Stimulated activated CD4-positive, alpha-beta T cell treated with anti-CD3 and anti-CD28 coated beads, Interleukin-15, amount 100 ng/mL, for 1 hour (primary cell): ENCODE measurements at regions not wholly inside any gene's neighbourhood (a gene's known extent, or its start where the extent isn't known, plus 50 kb on each side); places are given as distances from the start of the nearest gene placed in this dataset.

ENCODE experiments used
- DNase-seq, 2 donors: peaks; one replicate each; pipeline ENCODE4 v3.0.0-alpha.2; 2020; ENCODE audit warnings: low read depth in 1 of 2, low spot score in 1 of 2

DNA sequence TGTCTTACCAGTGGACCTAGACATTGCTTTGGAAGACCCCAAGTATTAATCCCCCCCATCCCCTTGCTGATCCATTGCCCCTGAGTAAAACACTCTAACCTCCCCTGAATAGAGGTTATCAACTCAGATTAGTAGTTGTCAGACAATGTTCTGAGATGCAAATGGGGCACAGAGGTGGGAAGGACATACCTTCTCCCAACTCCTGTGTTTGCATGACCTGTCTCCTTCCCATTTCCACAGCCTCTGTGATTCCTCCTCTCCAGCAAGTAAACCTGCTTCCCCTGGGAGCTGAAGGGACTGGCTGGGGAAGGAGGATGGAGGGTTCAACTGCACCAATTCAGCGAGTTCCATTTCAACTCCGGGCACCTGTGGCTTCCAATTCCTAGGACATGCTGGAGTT, 199.8 kb upstream of the SASH1 start:
- DNase-seq = no peak

DNA sequence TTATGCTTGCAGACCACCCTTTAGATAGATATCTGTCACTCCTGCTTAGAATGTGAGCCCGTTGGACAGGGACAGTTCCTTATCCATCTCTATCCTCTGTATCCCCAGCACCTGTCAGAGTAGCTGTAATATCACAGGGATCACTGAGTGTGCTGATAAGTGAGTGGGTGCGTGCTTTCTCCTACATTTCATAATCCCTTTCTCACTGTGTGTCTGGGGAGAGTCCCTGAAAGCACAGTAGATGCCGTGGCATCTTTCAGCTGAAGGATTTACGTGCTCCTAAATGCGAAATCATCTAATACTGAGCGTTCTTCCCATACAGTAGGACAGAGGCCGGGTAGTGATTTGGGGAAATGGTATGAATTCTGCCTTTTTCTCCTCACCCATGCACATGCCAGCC, 198.9 kb upstream of the SASH1 start:
- no peak for DNase-seq

DNA sequence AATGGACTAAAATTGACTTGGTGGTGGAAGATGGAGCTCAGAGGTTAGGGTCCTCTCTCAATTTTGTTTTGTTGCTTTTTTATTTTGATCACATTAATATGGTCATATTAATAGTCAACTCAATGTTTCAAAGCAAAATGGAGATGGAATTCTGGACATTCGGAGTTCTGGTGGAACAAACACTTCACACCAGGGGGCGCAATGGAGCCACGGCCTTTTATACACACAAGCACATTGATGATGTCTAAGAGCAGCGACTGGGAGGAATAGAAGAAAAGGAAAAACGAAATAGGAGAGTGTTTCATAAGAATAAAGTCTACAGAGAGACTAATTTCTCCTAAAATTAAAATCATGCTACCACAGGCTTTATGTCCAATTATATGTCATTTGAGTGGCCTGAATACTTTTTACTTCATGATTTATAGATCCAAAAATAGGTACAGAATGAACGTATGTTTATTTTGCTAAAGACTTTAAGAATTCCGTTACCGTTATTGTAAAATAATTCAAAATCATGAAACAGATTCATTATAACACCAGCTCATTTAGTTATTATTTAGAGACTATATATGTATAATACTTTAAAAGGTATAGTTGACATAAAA, 197.6 kb upstream of the SASH1 start:
- DNase-seq = peak in 1 of 2 donors; percentile 52

DNA sequence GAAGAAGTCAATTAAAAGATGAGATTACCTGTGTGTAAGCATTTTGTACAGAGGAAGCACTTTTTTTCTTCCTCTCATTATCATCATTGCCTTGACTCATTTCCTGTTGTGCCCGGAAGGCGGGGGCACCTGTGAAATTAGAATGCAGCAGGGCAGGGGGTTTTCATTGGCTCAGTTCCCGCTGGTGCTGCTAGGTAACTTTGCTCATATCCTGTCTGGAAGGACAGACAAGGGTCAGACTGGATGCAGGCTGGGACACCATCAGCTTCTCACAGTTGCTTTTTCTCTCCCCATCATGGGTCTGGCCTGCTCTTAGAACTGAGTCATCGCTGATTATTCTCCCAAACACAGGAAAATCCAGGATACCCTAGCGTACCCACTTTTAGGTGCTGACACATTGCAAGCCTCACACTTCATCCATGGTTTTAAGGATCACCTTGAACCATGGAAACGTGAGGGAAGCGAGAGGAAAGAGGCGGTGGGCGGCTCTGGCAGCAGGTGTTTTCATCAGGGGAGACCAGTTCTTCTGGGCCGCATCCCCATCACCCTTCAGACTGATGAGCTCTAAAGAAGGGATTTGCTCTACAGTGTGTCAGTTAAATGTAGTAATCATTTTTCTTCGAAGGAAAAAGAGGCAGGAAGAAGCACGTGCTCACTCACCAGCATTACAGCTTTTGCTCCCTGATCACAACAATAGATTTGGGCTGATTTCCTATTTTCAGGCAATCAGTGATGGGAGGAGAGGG, 195.7 kb upstream of the SASH1 start:
- DNase-seq = peak in 1 of 2 donors; percentile 38

DNA sequence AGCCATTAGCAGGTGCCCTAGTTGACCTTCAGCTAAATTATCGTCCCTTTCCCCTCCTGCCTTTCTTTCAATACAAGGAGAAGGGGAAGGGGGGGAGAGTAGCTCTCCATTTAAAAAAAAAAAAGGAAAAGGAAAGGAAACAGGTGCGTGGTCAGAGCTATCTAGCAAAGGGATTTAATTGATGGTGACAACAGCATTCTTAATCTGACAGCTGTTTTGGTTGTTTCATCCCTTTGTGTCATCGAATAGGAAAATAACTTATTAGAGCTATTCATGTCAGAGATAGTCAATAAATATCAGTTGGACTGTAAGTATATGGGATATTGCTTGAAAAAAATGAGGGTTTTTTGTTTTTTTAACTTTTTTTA, 195.2 kb upstream of the SASH1 start:
- no peak for DNase-seq

DNA sequence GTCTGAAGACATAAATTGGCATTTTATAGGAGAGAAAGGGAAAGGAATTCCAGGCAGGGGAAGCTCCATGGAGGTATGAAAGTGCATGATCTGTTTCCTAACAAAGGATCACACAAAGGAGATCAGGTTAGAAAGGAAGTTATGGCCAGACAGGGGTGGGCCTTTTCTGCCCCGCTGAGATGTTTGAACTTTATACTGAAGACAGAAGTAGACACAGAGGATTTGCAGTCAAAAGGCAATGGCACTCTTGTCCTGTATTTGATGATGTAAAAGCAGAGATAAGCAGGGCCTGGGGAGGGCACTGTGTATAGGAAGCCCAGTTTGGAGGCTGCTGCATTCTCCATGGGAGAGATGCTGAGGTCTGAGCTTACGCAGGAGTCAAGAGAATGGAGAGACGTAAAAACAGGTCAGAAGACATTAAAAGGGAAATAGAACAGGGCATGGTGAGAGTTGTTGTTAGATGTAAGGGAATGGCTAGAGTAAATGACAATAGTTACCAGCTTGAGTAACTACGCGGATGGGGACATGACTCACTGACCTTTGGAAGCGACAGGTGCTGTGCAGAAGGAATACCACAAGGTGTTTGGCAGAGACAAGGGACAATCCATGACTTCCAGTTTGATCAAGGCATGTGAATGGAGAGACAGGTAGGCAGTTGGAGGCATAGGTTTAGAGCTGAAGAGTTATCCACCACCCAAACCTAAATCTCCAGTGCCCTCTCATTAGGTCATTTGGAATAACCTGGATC, 190.6 kb upstream of the SASH1 start:
- no peak for DNase-seq

DNA sequence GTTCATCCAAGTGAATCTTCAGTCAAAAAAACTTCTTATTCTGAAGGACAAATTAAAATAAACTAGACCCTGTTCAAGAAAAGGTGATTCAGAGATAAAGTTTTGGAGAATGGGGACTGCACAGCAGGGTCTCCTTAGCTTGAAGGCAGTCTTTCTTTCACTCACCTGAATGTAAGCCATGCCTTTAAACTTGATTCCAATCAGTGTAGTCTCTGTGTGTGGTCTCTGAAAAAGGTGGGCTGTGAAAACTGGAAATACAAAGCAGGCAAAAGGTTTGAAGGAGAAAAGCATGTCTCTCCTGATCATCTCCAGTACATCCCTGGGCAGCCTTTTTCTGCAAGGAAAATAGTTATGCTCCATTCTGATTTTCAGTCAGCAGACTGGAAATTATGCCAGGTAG, 188.0 kb upstream of the SASH1 start:
- no peak for DNase-seq

DNA sequence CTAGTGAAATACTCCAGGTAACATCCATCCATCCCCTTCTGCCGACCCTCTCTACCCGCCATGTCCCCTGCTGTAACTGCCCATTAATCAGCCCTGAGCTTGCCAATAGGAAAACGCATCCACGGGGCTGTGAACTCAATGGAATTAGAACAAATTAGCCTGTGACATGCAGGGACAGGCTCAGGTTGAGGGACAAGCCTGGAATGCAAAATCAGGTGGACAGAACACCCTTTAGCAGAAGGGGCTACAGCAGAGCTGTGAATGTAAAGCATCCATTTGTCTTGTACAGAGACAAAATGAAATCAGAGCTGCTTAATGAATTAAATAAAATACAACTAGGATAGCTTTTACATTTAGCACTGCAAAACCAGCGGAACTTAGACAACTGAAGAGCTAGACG, 187.3 kb upstream of the SASH1 start:
- DNase-seq = no peak

DNA sequence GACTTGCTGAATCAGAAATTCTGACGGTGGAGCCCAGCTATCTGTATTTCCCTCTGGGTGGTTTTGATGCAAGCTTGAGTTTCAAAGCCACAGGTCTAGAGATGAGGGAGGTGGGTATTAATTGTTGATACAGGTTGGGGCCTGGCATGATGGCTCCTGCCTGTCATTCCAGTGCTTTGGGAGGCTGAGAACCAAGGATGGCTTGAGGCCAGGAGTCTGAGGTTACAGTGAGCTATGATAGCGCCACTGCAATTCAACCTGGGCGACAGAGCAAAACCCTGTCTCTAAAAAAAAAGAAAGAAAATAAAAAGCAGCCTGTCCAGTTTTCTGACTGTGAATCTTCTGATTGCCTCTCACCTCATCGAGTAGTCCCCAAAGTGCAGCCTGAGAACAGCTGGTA, 184.8 kb upstream of the SASH1 start:
- DNase-seq = no peak

DNA sequence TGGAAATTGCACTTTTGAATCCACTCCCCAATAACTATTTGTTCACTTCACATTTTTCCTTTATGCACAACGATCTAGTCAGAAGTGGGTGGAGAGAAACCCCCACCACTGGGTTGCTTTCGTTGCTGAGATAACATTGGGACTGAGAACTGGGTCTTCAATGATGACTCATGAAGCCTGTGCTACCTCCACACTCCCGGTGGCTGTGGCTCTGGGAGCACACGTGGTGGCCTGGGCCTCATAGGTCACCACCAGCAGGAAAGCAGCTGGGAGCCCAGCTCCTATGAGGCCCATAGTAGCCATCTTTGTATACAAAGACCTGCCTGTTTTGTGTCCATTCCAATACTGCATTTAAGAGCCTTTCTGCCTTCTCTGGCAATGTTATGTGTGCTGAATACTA, 178.0 kb upstream of the SASH1 start:
- no peak for DNase-seq

DNA sequence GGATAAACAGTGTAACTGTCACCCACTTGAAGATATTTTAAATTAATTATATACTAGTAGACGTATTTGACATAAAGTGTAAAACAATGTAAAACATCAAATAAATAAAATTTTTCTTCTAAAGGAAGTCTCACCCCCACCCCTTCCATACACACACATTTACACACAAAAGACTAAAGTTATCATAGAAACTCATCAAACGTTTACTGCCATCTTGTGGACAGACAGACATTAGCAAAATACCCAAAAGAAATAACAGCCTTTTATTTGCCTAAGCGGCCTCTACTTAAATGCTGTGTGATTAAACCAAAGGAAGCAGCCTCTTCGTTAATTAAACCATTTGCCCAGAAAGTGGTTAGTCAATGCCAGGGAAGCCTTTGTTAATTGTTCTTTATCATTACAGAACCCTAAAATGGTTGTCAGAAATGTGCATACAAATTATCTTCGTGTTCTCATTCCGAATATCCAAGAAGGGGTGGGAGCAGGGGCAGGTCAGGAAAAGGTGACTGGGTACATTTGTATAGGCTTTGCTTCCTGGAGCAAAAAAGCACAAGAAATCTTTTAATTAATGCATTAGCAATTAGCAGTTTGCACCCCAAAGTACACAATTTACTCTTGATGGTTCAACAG, 176.2 kb upstream of the SASH1 start:
- no peak for DNase-seq

DNA sequence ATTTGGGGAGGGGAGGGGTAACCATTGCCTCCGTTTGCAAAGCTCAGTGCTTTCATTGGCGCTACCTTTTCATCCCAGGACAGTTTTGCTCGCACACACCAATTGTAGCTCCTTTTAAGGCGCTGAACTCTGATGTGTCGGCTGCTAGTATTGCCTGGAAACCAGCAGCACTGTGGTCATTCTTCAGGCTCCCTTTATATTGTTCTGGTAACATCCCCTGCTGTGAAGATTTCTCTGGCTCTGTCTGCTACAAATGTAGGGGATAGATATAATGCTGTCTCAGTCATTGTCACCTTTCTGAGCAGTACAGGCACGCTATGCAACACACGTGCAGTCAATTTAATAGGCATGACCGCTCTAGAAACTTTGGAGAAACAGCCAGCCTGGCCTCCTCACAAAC, 172.9 kb upstream of the SASH1 start:
- no peak for DNase-seq

DNA sequence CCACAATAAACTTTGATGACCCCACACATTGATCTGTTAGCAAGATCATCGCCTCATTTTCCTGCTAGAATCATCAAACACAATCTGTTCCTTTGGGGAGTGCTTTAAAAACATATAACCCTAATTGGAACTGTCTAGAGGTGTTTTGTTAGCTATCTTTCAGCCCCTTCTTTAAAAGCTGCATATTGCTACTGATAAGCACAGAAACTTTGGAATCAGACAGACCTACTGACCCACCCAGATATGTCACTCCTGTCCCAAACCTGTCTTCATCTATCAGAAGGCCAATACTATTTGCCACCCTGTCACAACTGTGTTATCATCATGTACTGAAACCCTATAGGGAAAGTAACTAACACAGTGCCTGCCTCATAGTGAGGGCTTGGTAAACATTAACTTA, 172.4 kb upstream of the SASH1 start:
- no peak for DNase-seq

DNA sequence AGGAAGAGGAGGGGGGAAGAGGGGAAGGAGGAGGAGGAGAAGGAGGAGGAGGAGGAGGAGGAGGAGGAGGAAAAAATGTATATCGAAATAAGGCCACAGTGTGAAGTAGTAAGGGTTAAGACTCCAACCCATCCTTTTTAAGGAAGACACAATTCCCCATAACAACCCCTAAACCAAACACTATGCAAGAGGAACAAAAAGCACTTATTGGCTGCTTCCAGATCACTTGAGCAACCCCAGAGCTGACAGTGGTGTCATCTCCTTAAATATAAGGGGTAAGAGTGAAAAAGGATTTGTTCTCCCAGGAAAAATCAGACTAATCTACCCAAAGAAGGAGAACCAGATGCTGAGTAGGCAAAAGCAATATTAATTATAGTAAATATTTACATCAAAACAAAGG, 169.1 kb upstream of the SASH1 start:
- DNase-seq = no peak

DNA sequence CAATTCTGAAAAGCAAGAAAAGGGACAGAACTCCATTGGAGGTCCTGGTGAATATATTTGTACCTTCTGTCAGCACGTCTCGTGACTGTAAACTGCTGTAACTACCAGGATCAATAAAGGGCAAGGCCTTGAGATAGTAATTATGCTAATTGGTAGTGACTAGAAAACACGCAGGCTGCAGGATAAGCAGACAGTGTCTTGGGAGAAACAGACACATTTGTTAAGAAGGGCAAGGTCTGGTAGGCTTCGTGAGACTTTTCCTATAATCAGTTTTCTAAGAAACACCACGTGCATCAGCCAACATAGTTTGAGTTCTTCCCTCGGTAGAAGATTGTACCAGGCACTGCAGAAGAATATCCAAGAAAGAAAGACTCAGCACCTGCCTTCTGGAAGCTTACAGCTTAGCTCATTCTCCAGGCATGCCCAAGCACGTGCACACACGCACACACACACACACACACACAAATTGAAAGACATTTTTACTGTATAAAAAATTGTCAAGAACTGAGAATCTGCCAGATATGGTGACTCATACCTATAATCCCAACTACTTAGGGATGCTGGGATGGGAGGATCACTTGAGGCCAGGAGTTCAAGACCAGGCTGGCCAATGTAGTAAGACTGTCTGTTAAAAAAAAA, 167.0 kb upstream of the SASH1 start:
- DNase-seq = no peak

DNA sequence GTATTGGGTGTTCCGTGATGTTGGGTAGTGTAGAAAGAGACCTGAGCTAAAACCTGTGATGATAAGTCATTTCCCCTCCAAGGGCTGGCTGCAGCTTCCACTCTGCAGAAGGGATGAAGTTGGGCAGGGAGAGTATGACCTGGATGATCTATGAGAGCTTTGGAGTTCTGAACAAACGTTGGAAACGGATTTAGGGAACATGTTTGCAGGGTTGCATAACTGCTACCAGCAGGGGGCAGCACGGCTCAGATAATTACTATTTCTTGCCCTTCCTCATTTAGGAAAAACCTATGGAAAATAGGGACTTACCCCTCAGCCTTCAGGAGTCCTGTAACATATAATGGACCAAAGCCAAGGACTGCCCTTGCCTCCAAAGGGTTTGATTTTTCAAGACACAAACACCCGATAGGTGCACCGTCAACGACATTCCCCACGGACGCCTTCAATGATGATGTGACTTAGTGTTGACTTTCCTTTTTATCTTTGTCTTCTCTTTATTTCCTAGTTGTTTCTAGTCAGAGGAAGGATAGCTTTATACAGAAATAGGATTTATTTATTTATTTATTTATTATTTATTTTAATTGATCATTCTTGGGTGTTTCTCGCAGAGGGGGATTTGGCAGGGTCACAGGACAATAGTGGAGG, 164.9 kb upstream of the SASH1 start:
- DNase-seq = peak in 1 of 2 donors; percentile 4

DNA sequence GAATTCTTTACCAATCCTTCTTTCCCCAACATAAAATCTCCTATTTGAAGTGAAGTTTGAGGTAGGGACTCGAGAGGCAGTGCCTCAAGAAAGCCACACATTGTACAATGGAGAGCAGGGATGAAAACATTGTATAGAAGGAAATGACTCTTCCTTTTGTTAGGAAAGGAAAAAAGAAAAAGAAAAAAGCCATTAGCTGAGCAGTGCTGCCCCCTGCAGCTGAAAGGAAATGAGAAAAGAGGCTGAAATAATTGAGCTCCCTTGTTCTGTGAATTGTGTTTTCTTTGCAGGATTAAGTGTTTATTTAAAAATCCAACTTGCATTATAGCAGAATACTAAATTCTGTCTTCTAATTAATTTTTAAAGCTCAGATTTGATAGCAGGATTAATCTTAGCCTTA, 162.9 kb upstream of the SASH1 start:
- no peak for DNase-seq

DNA sequence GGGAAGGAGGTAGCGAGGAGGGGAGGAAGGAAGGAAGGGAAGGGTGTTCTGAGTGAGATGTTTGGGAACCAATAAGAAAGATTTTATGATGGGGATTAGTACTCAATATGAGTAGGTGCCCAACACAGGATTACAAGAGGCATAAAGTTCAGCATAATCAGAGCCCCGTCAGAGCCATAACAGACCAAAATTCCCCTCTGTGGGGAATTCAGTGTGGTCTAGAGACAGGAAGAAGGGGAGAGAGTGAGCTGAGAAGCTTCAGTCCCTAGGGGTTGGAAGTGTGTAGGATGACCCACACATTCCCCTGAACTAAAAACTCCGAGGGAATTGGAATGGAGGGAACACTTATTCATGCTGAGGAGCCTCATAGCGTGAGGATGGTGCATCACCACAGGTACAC, 160.3 kb upstream of the SASH1 start:
- no peak for DNase-seq

DNA sequence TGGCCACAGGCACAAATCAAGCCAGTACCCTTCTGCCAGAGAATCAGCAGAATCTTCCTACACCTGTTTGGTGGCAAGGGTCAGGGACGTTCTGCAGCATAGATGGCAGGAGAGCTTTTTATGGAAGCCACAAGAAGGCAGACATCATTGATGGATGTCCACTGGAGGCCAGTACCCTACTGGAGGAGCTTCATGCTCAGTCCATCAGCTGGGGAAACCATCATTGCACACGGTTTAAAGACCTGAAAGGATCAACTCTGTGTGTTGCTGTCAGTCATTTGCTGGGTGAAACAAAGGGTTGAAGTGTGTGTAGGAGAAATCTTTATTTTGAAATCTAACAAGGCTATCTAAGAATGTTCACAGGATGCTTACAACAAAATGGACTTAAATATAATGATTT, 158.9 kb upstream of the SASH1 start:
- DNase-seq = no peak

DNA sequence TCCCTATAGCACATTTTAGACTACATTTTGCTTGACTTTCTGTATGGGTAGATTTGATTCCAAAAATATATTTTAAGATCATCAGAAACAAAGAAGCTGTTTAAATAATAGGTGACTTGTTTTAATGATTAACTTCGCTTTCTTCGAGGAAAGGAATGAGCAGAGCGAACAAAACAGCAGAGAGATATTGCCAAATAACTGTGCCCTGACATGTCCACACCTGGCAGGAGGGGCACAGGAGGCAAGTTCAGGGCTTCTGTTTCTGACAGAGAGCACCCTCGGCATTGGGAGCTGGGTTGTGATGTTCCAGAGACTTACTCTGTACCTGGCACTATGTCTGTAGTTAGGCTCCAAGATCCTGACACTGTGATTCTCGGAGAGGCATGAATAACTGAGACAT, 155.7 kb upstream of the SASH1 start:
- no peak for DNase-seq

DNA sequence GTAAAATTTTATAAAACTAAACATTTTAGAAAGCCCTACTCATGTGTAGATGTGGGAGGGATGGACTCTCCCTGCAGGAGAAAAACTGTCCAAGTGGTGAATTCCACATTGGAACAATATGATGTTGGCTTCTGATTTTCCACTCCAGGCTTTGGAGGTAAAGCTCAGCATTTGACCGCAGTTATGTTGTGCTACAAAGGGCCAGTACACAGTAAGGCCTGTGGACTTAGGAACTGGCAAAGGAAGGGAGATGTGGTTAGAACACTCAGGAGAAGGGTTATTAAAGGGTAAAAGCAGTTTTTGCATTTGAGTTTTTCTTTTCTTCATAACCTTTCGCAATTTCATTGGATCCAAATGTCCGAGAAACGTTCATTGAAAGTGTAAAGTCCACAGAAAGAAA, 150.3 kb upstream of the SASH1 start:
- DNase-seq = no peak
